ES-I3 (cell line): ENCODE measurements at regions not wholly inside any gene's neighbourhood (a gene's known extent, or its start where the extent isn't known, plus 50 kb on each side); places are given as distances from the start of the nearest gene placed in this dataset.

Experiments used
- H3K36me3 ChIP-seq: 2 replicates; pipeline ENCODE4 v1.6.1; 2013; ENCODE audit warnings: mild to moderate bottlenecking, low read length, control low read depth, moderate library complexity; ENCODE audit not compliant: insufficient read depth
- H3K4me1 ChIP-seq: 2 replicates; pipeline ENCODE4 v1.6.1; 2013; ENCODE audit warnings: mild to moderate bottlenecking, control low read depth, low read length; ENCODE audit not compliant: insufficient read depth
- H3K9ac ChIP-seq: 2 replicates; pipeline ENCODE4 v1.6.1; 2013; ENCODE audit warnings: low read depth, mild to moderate bottlenecking, low read length, moderate library complexity
- H3K9me3 ChIP-seq: 2 replicates; pipeline ENCODE4 v1.6.1; 2013; ENCODE audit warnings: mild to moderate bottlenecking, low read length, moderate library complexity; ENCODE audit not compliant: control insufficient read depth, insufficient read depth

DNA sequence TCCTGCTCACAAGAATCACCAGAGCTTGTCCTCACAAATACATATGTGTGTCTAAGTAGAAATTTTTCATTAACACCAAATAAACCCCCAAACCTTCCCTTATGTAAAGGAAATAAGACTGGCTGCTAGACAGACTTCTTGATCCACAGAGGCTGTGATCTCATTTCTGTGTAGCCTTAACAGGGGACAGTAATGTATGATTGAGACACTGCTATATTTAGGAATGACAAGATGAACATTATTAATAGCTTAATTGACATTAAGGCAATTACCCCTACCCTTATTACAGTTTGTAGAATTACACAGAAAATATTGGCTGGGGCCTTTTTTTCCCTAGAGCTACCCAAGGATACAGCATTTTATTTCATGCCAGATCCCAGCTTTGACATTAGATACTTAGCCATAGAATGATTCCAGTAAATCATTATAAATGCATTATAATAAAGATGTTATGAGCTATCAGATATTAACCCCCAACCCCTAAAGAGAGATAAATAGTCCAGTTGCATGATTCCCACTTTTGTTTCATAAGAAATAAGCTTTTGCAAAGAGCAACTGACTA lies 392.1 kb upstream of the HNRNPA3 start:
- Histone ChIP-seq H3K4me1 (peaks cover 22% of the 10 kb centered on the region; the same call in 1 of the 2 replicates), H3K36me3 (no peaks in the 10 kb centered on the region), H3K9ac (no peak overlapping the region), H3K9me3 (no peaks in the 10 kb centered on the region)

DNA sequence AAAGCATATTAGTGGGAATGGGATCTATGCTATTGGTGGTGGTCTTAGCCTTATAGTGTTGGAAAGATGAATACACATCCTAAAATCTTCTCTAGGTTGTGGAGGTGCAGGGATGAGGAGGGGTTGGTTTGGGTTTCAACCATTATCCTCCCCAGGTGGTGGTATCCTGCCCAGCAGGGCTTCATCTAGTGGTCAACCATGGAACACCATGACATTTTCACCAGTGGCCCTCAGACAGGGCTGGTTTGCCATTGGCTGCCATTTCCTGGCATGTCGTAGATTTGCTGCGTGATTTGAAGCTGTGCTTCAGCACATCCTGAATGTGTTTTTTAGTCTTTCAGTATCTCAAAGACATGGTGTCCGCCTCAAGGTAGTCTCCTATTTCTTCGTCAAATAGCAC lies 391.2 kb upstream of the HNRNPA3 start:
- Histone ChIP-seq H3K9me3 (no peaks in the 10 kb centered on the region), H3K36me3 (no peaks in the 10 kb centered on the region), H3K4me1 (peaks cover 22% of the 10 kb centered on the region; the same call in 1 of the 2 replicates), H3K9ac (no peak overlapping the region)

DNA sequence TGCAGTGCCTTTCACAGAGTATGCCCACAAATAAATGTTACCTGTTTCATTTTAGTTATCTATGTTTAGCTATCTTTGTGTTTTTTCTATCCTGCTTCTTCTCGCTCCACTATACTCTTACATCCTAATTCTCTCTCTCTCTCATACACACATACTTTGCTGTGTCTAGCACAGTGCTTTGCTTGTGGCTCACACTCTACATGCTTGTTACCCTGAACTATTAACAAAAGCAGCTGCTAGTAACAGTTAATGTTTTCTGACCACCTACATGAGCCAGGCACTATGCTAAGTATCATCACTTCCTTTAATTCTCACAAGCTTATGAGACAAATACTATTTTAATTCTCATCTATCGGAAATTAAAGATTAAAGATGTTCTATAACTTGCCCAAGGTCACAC lies 390.5 kb upstream of the HNRNPA3 start:
- Histone ChIP-seq H3K36me3 (no peaks in the 10 kb centered on the region), H3K9ac (no peak overlapping the region), H3K4me1 (peaks cover 22% of the 10 kb centered on the region; the same call in 1 of the 2 replicates), H3K9me3 (no peaks in the 10 kb centered on the region)

DNA sequence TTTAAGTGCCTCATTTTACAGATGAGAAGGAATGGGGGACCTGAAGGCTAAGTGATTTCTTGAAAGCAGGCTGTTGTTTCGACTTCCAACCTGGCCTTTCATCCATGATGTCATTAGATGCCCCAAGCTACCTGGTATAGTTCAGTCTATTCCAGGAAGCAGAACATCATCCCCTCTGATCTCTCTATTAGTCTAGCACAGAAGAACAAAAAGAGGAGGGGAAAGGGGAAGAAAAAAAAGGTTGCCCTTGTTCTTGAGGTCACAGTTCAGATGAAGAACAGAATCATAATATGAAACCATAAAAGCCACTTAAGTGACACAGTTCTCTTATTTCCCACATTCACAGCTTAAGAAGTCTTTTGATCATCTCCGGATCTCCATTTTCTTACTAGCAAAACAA lies 386.2 kb upstream of the HNRNPA3 start:
- H3K9me3 ChIP-seq = no peaks in the 10 kb centered on the region
- H3K4me1 ChIP-seq = no peaks in the 10 kb centered on the region
- H3K36me3 ChIP-seq = no peaks in the 10 kb centered on the region
- H3K9ac ChIP-seq = no peak overlapping the region

DNA sequence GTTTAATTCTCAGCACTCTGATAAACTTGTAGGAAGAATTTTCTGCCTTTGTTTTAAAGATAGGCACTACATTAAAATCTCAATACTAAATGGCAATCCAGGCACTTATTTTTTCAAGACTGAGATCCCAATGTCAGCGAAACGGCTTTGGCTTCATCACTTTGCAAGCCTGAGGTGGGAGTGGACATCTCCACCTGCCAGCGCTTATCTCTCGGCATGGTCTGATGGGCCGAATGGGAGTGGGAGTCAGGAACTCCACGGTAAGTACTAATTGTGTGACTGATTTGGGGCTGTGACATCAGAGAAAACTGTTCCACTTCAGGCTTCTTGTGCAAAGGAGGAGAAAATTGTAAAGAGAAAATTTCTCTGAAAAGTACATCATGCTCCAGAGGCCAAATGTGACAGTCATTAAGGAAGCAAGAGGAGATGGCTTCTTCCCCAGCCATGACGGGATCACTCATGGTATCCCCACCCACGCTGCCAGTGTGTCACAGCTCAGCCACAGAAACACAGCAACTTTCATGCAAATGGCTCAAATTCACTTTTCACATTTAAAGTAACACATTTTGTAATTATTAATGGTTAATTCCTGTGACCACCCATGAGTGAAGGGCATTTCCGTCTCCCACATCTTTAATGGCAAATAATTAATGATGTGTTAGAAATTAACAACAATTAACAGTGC lies 385.5 kb upstream of the HNRNPA3 start:
- H3K4me1 ChIP-seq = no peaks in the 10 kb centered on the region
- H3K9ac ChIP-seq = no peak overlapping the region
- no peaks in the 10 kb centered on the region for H3K36me3 ChIP-seq
- H3K9me3 ChIP-seq = no peaks in the 10 kb centered on the region

DNA sequence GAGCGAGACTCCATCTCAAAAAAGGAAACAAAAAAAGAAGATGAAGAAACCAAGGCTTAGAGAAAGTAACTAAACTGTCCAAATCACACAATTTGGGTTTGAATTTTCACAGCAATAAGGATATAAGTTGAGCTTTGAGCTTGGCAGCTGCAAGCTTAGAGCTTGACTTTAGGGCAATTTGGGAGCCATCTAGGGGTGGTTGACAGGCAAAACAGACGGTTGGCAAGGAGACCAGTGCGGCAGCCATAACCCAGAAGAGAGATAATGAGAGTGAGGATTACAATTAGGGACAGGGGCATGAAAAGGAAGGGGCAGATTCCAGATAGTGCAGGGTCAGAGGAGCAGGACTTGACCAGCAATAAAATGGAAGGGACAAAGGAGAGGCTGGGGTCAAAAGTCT lies 382.2 kb upstream of the HNRNPA3 start:
- Histone ChIP-seq H3K9ac (no peak overlapping the region), H3K4me1 (no peaks in the 10 kb centered on the region), H3K36me3 (no peaks in the 10 kb centered on the region), H3K9me3 (no peaks in the 10 kb centered on the region)

DNA sequence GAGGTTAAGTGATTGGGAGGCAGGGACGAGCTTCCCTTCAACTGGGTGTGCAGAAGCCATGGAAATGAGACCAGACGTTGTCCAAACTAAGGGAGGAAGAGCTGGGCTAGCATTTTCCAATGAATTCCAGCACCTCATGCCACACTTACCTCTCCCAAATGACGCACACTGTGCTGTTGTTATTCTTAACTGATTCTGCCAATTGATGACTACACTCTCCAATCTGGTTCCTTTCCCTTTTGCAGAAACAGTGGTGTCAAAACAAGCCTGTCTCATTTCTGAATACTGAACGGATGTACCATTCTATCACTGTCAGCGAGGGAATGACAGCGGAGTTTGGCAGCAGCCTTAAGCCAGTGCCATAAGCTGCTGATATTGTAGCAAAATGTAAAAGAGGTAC lies 380.5 kb upstream of the HNRNPA3 start:
- no peaks in the 10 kb centered on the region for H3K4me1 ChIP-seq
- no peaks in the 10 kb centered on the region for H3K36me3 ChIP-seq
- no peaks in the 10 kb centered on the region for H3K9me3 ChIP-seq
- H3K9ac ChIP-seq = no peak overlapping the region

DNA sequence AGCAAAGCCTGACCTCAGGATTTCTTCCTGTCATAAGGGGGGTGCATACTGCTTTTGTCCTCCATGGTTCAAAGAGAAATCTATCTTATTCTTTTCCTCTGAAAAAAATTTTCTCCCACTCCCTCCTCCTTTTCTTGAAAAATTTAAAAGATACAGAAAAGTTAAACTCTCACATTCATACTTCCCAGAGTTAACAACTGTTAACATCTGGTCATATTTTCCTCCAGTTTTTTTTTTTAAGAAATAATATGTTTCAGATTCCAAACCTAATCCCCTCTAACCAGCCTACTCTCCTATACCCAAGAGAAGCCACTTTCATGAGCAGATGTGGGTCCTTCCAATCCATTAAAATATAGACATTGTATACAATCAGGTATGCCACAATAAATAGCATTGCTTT lies 378.9 kb upstream of the HNRNPA3 start:
- Histone ChIP-seq H3K36me3 (no peaks in the 10 kb centered on the region), H3K9ac (no peak overlapping the region), H3K4me1 (no peaks in the 10 kb centered on the region), H3K9me3 (no peaks in the 10 kb centered on the region)

DNA sequence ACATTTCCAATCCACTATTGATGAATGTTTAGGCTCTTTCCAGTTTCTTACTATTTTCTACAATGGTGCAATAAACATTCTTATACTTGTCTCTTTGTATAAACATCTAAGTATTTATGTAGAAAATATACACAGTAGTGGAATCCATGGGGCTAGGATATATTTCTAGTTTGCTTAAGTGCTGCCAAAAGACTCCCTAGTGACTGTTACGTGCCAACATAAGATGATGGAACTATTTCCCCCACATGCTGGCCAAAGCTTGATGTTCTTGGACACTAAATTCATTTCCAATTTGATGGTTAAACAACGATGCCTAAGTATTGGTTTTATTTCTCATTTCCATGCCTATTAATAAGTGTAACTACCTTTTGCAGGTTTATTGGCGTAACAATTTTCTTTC lies 378.4 kb upstream of the HNRNPA3 start:
- Histone ChIP-seq H3K36me3 (no peaks in the 10 kb centered on the region), H3K9ac (no peak overlapping the region), H3K9me3 (no peaks in the 10 kb centered on the region), H3K4me1 (no peaks in the 10 kb centered on the region)

DNA sequence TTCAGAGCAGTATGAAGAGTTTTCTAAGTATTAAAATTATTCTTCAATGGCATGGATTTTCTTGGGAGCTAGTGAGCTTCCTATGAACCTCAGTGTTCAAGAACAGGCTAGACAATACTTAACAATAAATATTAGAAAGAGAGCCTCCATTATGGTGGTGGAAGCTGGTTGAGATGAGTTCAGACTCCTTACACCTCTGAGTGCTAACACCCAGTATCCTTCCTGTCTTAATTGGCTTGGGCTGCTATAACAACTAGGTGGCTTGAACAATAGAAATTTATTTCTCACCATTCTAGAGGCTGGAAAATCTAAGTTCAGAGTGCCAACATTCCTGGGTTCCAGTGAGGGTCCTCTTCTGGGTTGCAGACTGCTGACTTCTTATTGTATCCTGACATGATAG lies 369.4 kb upstream of the HNRNPA3 start:
- Histone ChIP-seq H3K9me3 (no peaks in the 10 kb centered on the region), H3K36me3 (no peaks in the 10 kb centered on the region), H3K4me1 (no peaks in the 10 kb centered on the region), H3K9ac (no peak overlapping the region)

DNA sequence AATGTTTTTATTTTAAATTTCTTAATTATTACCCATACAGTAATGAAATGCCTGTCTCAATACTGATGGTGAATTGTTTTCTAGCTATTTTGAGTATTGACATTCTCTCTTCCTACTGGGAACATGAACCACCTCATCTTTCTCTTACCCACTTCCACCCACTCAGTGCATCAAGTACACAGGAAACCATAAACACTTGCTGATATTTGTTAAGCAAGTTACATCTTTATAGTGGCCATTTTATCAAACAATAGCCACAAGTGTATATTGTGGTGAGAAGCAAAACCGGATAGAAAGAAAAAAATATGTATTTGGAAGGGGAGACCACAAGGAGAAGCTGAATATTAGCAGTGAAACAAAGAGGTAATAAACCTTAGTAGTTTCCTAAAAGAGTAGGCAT lies 368.1 kb upstream of the HNRNPA3 start:
- Histone ChIP-seq H3K4me1 (no peaks in the 10 kb centered on the region), H3K9ac (no peak overlapping the region), H3K36me3 (no peaks in the 10 kb centered on the region)

DNA sequence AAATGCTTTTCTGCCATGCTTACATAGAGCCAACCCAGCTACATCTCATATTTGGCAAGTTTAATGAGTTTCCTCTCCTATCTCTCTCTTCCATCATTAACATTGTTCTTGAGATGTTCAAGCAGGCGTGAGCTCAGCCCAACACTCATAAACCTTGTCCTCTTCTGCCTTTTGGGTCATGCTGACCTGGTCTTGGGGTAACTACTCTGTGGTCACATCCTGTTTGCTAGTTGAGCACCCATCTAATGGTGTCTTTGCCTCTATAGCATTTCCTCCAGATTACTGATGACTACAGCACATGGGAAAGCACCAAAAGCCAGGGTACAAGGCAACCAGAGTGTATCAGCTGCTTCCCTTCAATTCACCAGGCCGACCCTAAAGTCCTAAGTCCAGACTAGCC lies 366.9 kb upstream of the HNRNPA3 start:
- Histone ChIP-seq H3K9me3 (no peaks in the 10 kb centered on the region), H3K9ac (no peak overlapping the region), H3K4me1 (no peaks in the 10 kb centered on the region), H3K36me3 (no peaks in the 10 kb centered on the region)

More for the DNA sequence above, 368.1 kb upstream of the HNRNPA3 start:
- H3K9me3 ChIP-seq = no peaks in the 10 kb centered on the region

DNA sequence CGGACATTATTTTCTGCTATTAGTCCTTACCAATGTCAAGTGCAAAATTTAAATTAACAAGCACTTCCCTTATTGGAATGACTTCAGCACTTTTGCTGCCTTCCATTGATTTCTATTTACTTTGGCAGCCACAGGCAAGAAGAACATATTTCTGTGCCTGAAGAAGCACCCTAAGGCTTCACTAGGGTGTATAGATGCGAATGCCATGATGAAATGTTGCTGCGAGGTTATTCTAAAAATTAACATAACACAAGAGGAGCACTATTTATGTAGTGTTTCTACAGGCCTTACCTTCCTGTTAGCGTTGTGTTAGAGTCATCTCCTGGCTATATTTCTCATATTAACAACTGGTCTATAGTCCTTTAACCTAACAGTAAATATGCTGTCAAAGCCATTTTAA lies 365.0 kb upstream of the HNRNPA3 start:
- H3K36me3 ChIP-seq = no peaks in the 10 kb centered on the region
- no peak overlapping the region for H3K9ac ChIP-seq
- H3K4me1 ChIP-seq = peaks cover 4% of the 10 kb centered on the region
- H3K9me3 ChIP-seq = no peaks in the 10 kb centered on the region

DNA sequence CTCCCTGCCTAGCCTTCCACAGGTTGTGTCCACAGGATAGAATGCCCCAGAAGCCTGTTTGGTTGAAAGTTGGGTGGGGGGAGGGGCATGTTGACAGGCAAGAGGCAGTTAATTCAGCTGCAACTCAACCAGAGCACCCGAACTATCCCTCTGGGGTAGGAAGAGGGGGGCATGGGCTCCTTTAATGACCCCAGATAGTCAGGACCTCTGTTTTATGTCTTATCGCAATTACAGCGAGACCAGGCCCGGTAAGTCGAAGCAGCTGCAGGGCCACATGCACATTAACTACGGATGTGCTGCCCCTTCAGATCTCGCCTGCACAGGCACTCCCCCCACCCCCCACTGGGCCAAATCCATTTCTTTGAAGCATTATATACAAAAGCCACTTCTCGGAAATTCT lies 363.8 kb upstream of the HNRNPA3 start:
- no peaks in the 10 kb centered on the region for H3K36me3 ChIP-seq
- H3K9me3 ChIP-seq = no peaks in the 10 kb centered on the region
- no peak overlapping the region for H3K9ac ChIP-seq
- peaks cover 9% of the 10 kb centered on the region for H3K4me1 ChIP-seq

DNA sequence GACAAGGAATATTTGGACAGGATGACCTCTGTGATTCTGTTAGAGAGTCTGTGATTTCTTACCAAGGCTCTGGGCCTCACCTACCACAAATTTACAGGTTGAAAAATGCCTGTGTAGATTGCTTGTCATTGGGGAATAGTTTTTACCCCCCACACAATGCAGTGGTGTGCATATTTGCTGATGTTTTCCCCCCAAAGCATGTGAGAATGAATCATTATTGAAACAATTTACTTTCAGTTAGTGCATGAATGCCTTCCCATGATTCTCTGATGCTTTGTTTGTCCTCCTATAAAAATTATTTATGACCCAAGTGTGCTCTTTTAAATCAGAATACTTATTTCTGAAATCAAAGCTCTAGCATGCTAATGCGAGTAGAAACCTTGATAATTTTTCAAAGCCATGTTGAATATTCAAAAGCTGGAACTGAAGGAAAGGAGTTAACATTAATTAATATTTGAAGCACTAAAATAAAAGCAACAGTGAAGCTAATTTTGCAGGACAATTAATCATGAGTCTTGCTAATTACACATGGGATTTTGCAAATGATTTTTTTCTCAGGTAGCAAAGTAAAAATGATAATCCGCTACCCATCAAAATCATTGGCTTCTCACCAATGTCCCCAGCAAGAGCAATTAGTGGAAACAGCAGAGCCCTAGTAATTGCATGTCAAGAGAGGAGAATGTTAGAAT lies 361.2 kb upstream of the HNRNPA3 start:
- H3K36me3 ChIP-seq = no peaks in the 10 kb centered on the region
- H3K9ac ChIP-seq = no peak overlapping the region
- peaks cover 9% of the 10 kb centered on the region for H3K4me1 ChIP-seq
- H3K9me3 ChIP-seq = no peaks in the 10 kb centered on the region
